ENCODE measurements at regions not wholly inside any gene's neighbourhood (a gene's known extent, or its start where the extent isn't known, plus 50 kb on each side); places are given as distances from the start of the nearest gene placed in this dataset.
"Not testable (repeated sequence)": the region's sequence is repeated elsewhere in the genome, so short reads cannot be mapped to it uniquely, and the experiment has no call there.

GRCh38 chr13:63774133-63774532 lies 2358.5 kb upstream of the PCDH20 start:
- Histone ChIP-seq H3K4me3 (no peak overlapping the region), H3K4me1 (no peaks in the 10 kb centered on the region), H3K27ac (no peak overlapping the region), H3K36me3 (ENCODE audit: insufficient read depth in 1 of 2, low read depth in 1 of 2) (no peaks in the 10 kb centered on the region), H3K27me3 (ENCODE audit: insufficient read depth in 3 of 3, low read length in 2 of 3) (no peaks in the 10 kb centered on the region), H3K9me3 (no peaks in the 10 kb centered on the region)
- no peak for TF ChIP-seq CTCF (IDR thresholded peaks at IDR 0.05)
- DNase-seq (no peak), ATAC-seq (no peak)
- WGBS, 3 donors, result 55 to 67% (median 63%) methylated on average over 2 of the region's 2 CpGs
- intact Hi-C loops (cut with DNase I), result no loop called here

DNA sequence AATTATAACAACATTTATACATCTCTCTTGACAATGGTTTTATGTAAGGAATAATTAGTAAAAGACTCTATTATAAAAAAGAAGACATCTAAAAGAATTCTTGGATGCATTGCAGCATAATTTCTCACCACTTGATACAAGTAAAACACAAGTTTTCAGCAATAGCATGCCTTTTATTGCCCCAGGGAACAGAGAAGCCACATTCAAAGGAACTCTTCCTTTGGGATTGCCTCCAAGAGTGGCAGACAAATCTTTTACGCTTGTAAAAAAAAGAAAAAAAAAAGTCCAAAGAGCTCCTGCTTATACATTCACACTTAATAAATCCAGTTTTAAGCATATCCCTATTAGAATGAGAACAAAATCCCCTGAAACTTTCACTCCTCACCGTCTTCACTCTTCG lies 2357.8 kb upstream of the PCDH20 start:
- DNase-seq (no peak), ATAC-seq (no peak)
- intact Hi-C loops (cut with DNase I), result no loop called here
- TF ChIP-seq CTCF (IDR thresholded peaks at IDR 0.05), result no peak
- H3K27ac ChIP-seq, result no peak overlapping the region
- no peak overlapping the region for H3K4me3 ChIP-seq
- no peaks in the 10 kb centered on the region for H3K9me3 ChIP-seq
- WGBS, 3 donors, result 38 to 48% (median 44%) methylated on average over 3 of the region's 3 CpGs
- H3K4me1 ChIP-seq, result no peaks in the 10 kb centered on the region
- no peaks in the 10 kb centered on the region for H3K36me3 ChIP-seq (ENCODE audit: insufficient read depth in 1 of 2, low read depth in 1 of 2)
- H3K27me3 ChIP-seq (ENCODE audit: insufficient read depth in 3 of 3, low read length in 2 of 3), result no peaks in the 10 kb centered on the region

DNA sequence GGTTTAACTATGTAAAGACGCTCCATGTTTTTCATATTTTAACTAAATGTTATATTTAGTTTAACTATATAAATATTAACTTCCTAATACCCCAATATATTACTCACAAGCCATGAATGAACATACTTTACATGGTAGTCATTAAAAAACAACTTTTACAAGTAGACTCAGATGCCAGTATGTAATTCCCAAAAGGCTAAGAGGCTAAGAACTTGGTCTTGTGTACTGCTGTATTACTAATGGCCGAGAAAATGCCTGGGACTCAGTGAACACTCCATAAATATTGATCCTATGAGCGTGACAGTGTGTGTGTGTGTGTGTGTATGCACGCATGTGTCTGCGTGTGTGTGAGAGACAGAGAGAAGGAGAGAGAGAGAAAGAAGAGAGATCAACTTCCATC lies 2342.0 kb upstream of the PCDH20 start:
- 43 to 51% (median 44%) methylated on average over 4 of the region's 5 CpGs for WGBS, 3 donors
- DNase-seq; H3K4me1 ChIP-seq; H3K9me3 ChIP-seq; H3K36me3 ChIP-seq (ENCODE audit: insufficient read depth in 1 of 2, low read depth in 1 of 2); H3K27me3 ChIP-seq (ENCODE audit: insufficient read depth in 3 of 3, low read length in 2 of 3); H3K4me3 ChIP-seq; H3K27ac ChIP-seq; intact Hi-C loops (cut with DNase I); ATAC-seq: not testable (repeated sequence)

GRCh38 chr13:63749857-63750256 lies 2334.2 kb upstream of the PCDH20 start:
- WGBS, 3 donors, result no CpG with 5 or more reads among the region's 2 CpGs
- H3K9me3 ChIP-seq; ATAC-seq; H3K36me3 ChIP-seq (ENCODE audit: insufficient read depth in 1 of 2, low read depth in 1 of 2); H3K27ac ChIP-seq; H3K4me3 ChIP-seq; DNase-seq; H3K27me3 ChIP-seq (ENCODE audit: insufficient read depth in 3 of 3, low read length in 2 of 3); intact Hi-C loops (cut with DNase I); H3K4me1 ChIP-seq: not testable (repeated sequence)

DNA sequence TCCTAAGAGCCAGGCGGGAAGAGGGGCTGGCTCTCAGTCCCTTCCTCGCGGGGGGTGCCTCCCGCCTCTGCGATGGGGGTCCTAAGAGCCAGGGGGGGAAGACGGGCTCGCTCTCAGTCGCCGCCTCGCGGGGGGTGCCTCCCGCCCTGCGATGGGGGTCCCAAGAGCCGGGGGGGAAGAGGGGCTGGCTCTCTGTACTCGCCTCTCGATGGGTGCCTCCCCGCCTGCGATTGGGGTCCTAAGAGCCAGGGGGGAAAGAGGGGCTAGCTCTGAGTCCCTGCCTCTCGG lies 2326.1 kb upstream of the PCDH20 start:
- H3K27me3 ChIP-seq (ENCODE audit: insufficient read depth in 3 of 3, low read length in 2 of 3); intact Hi-C loops (cut with DNase I); H3K9me3 ChIP-seq; H3K36me3 ChIP-seq (ENCODE audit: insufficient read depth in 1 of 2, low read depth in 1 of 2); H3K27ac ChIP-seq; ATAC-seq; DNase-seq; H3K4me3 ChIP-seq; H3K4me1 ChIP-seq: not testable (repeated sequence)
- WGBS, 3 donors, result 95 to 100% (median 99%) methylated on average over 7 to 19 of the region's 19 CpGs

DNA sequence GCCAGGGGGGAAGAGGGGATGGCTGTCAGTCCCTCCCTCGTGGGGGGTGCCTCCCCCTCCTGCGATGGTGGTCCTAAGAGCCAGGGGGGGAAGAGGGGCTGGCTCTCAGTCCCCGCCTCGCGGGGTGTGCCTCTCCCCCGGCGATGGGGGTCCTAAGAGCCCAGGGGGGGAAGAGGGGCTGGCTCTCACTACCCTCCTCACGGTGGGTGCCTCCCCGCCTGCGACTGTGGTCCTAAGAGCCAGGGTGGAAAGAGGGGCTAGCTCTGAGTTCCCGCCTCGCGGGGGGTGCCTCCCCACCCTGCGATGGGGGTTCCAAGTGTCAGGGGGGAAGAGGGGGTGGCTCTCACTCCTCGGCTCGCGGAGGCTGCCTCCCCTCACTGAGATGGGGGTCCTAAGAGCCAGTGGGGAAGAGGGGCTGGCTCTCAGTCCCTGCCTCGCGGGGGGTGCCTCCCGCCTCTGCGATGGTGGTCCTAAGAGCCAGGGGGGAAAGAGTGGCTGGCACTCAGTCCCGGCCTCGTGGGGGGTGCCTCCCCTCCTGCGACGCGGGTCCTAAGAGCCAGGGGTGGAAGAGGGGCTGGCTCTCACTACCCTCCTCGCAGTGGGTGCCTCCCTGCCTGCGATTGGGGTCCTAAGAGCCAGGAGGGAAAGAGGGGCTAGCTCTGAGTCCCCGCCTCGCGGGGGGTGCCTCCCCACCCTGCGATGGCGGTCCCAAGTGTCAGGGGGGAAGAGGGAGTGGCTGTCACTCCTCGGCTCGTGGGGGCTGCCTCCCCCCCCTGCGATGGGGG lies 2325.6 kb upstream of the PCDH20 start:
- no peaks in the 10 kb centered on the region for H3K36me3 ChIP-seq (ENCODE audit: insufficient read depth in 1 of 2, low read depth in 1 of 2)
- WGBS, 3 donors, result 95 to 97% (median 97%) methylated on average over 19 to 36 of the region's 36 CpGs
- no peak overlapping the region for H3K4me3 ChIP-seq
- TF ChIP-seq CTCF (IDR thresholded peaks at IDR 0.05), result no peak
- peak in 1 of 2 donors; percentile 27 for DNase-seq
- no peaks in the 10 kb centered on the region for H3K4me1 ChIP-seq
- no peak overlapping the region for H3K27ac ChIP-seq
- ATAC-seq, result no peak
- no peaks in the 10 kb centered on the region for H3K27me3 ChIP-seq (ENCODE audit: insufficient read depth in 3 of 3, low read length in 2 of 3)
- no peaks in the 10 kb centered on the region for H3K9me3 ChIP-seq
- intact Hi-C loops (cut with DNase I), result no loop called here

DNA sequence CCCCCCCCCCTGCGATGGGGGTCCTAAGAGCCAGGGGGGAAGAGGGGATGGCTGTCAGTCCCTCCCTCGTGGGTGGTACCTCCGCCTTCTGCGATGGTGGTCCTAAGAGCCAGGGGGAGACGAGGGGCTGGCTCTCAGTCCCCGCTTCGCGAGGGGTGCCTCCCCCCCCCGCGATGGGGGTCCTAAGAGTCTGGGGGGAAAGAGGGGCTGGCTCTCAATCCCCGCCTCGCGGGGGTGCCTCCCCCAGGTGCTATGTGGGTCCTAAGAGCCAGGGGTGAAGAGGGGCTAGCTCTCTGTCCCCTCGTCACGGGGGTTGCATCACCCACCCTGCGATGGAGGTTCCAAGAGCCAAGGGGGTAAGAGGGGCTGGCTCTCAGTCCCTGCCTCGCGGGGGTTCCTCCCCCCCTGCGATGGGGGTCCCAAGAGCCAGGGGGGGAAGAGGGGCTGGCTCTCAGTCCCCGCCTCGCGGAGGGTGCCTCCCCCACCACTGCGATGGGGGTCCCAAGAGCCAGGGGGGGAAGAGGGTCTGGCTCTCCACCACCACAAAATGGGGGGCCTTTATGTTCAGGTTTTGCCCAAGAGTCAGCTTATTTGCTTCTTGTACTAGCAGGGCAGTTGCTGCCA lies 2323.6 kb upstream of the PCDH20 start:
- ATAC-seq; H3K9me3 ChIP-seq; H3K4me1 ChIP-seq; H3K36me3 ChIP-seq (ENCODE audit: insufficient read depth in 1 of 2, low read depth in 1 of 2); H3K27me3 ChIP-seq (ENCODE audit: insufficient read depth in 3 of 3, low read length in 2 of 3); intact Hi-C loops (cut with DNase I); H3K4me3 ChIP-seq; H3K27ac ChIP-seq: not testable (repeated sequence)
- peak in 1 of 2 donors; percentile 26 for DNase-seq
- 96 to 99% (median 96%) methylated on average over 16 to 23 of the region's 23 CpGs for WGBS, 3 donors

Measured in psoas muscle (tissue), 7 donors.